NCI-H82 treated with DMSO at 0.1 percent for 48 hours (cell line): ENCODE measurements at regions not wholly inside any gene's neighbourhood (a gene's known extent, or its start where the extent isn't known, plus 50 kb on each side); places are given as distances from the start of the nearest gene placed in this dataset.
A peak's percentile ranks its signal among the peaks of the same experiment; 100 is the strongest.

ENCODE experiments used
- DNase-seq: peaks from one replicate; lab custom pipeline; 2025; ENCODE audit not compliant: unreplicated experiment; lab: John Stamatoyannopoulos, UW

DNA sequence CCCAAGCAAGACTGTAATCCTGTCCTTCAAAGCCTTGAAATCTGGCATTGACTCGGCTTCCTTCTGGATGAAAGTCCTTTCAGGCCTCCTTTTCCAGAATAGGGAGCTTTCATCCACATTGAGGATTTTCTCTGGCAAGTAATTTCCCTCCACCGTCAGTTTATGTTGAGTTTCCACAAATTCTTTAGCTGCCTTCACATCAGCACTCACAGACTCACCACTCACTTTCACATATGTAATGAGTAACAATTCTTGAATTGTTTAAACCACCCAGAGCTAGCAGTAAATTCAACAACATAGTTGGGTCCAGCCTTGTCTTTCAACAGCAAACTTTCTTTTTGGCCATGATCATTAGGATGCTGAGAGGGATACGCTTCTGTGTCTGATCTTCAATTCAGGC is 84.3 kb upstream of the PRDM11 start:
- DNase-seq: no peak

DNA sequence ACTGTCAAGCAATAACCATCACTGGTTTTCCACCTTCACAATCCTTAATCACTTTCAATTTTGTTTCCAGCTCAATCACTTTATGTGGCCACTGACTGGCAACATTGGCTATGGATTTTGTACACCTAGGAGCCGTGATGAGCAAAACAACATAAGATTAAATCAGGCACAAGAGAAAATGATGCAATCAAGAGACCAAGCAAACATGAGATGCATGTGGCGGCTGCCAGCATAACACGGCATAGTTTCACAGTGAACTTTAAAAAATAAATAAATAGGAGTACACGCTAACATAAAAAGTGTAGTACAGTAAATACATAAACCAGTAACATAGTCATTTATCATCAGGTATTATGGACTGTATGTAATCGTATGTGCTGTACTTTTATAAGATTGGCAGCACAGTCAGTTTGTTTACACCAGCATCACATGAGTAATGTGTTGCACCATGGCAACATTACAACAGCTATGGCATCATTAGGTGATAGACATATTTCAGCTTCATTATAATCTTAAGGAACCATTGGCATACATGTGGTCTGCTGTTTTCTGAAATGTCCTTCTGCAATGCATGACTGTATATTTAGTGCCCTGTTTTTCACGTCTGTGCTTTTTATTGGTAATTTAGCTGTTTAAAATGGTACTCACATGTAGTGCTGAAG is 83.3 kb upstream of the PRDM11 start:
- DNase-seq: no peak

DNA sequence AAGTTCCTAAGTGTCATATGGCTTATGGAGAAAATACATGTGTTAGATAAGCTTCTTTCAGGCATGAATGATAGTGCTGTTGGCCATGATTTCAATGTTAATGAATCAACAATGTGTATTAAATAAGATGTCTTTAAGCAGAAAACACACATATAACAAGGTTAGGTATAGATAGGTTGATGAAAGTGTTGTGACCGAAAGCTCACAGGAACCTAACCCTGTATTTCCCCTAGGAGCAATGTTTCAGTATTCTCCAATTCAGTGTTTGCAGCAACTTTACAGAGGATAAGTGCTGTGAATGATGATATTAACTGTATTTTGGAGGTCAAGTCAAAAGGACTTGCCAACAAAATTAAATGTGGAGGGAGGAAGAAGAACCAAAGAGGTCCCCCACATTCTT is 82.8 kb upstream of the PRDM11 start:
- no peak for DNase-seq

DNA sequence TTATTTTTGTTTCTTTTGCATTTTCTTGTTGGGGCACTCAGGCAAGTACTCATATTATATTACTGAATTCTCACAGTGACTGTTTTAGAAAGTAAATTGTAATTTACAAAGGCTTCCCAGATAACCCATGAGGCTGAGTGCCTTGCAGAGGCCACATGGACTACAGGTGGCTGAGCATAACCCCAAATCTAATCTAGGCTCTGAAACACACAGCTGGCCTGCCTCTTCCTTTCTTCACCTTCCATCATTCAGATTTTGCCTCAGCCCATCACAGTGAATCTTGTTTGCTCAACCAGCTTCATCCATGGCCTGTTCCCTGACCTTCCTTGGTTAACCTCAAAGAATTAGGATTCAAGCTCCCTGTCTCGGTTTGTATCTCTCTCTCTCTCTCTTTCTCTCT is 78.5 kb upstream of the PRDM11 start:
- no peak for DNase-seq

DNA sequence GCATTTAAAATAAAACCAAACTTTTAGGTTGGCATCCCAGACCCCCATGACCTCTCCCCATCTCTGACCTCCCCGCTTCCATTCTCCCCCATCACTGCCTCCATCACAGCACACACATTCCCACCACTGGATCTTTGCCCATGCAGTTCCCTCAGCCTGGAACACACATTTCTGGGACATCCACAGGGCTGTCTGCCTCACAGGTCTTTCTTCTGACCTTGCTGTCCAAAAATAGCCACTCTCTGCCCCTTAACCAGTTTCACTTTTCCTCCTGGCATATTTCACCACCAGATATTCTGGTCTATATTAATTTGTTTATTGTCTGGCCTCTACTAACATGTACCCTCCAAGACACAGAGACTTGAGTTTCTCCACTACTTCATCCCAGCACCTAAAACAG is 75.2 kb upstream of the PRDM11 start:
- DNase-seq: no peak

DNA sequence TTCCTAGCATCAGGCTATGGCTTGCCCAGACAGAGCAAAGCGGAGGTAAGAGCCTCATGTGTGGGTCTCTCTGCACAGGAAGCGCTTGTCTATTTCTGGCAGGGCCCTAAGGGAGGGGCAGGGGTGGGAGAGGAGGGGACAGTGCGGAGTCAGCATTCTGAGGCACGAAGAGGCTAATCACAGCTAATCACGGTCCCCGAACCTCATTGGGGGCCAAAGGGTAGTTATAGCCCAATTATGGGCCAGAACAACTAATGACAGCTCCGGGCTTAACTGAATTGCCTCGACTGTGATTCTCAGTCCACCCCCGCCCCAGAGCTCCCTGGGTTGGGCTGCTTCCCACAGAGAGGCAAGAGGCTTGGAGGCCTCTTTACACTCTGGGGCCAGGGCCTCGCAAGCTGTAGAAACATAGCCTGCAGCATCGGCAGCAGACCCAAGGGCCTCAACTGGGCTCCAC is 72.7 kb upstream of the PRDM11 start:
- no peak for DNase-seq

DNA sequence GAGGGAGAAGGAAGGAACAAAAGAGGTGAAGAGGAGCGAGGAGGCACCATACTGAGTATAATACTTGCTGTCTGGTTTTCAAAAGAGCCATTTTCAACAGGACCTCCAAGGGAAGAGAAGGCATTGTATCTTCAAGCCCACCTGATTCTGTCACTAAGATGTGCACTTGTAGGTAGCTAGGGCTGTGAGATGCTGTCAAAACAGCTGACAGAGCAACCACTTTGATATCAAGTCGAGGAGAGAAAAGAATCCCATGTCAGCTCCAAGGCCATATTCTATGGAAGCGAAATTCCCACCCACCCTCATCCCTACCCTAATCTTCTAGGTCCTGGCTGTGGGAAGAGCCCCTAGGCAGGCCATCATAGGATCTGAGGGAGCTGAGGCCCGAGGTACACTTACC is 70.9 kb upstream of the PRDM11 start:
- no peak for DNase-seq

DNA sequence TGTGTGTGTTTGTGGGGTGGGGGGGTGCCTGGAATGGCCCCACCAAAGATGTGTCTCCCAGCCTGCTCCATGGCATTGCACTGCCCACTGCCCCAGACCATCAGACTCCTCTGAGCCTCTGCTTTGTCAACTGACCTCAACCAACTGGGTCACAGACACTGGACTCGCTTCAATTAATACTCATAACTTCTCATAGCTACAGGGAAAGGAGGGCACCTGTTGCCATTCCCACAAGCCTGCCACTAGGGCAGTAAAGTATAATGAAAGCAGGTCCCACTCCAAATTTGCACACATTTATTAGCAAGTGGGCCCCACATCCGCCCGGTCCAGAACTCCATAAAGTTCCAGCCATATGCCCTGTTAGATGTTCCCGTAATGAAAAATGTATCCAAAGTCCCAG is 70.5 kb upstream of the PRDM11 start:
- no peak for DNase-seq

DNA sequence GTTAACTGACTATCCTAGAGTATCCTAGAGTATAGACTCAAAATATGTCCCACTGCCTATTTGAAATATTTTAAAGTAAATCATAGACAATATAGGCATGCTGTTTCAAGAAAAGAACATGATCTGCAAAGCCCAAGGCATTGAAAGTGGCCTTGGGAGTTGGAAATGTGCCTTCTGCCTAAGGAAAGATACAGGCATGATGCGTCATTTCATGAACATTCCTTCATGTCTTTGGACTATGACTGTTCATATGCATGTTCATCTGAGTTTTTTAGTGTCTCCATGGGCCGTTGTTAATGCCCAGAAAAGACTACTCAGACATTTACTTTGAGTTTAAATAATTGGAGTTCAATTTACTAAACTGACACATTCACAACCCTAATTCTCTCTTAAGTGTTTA is 69.7 kb upstream of the PRDM11 start:
- DNase-seq: no peak

DNA sequence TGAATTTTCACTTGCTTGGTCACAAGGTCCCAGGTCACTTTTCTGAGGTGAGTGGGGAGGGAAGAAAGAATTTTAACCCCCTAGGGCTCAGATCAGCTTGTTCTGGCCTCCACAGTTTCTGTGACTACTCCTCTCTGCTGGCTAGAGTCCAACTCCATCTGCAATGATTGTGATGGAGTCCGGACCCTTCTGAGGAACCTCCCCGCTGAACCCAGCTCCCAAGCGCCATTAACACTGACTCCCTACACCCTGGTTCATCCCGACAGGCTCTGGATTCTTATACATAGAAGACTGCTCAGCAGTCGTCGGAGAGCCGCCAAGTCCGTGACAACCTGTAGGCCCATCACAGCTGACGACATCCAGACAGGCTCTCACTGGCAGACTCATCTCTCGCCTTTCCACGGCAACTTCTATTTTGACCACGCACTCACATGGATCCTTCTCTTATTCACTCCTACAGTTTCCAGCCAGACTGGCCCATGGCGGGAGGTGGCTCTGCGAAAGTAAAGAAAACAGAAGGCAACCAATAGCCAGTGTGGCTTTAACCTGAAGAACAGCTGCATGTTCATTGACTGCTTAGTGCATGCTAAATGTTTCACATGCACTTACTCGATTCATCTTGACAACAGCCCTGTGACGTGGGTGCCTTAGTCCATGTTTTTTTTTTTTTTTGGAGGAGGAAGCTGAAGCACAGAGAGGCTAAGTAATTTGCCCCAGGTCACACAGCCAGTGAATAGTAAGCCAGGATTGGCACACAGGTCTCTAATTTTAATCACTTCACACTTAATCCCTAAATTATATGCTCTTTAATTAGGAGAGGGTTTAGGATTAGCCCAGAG is 68.0 kb upstream of the PRDM11 start:
- no peak for DNase-seq

DNA sequence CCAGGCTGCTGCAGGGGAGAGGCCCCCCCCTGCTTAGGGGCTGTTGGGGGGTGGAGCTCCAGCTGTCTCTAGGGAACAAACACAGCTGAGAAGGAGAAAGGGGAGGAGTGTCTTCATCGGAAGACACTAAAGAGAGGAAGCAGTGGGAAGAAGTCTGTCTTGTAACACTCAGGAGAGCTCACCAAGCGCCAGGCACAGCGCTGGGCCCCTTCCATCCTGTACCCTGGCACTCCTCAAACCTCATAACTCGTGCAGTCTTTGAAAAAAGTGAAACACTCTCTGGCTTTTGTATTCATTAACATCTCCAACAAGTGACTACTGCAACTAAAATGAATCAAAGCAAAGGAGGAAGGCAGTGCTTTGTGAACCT is 67.4 kb upstream of the PRDM11 start:
- peak; percentile 93 for DNase-seq

DNA sequence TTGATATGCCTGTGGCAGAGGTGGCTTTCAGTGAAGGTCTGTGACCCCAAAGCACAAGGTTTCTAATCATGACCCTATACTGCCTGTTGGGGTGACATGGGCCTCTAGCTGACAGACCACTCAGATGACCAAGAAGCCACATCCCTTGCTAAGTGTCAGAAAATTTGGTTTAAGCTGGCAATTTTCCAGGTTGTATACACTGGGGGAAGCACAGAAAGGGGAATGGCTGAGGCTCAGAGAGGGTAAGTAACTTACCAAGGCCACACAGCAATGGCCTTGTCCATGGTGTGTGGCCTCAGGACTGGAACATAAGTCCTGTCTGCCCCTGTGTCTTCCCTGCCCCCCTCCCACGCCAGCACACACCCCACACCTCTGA is 66.9 kb upstream of the PRDM11 start:
- DNase-seq: no peak

DNA sequence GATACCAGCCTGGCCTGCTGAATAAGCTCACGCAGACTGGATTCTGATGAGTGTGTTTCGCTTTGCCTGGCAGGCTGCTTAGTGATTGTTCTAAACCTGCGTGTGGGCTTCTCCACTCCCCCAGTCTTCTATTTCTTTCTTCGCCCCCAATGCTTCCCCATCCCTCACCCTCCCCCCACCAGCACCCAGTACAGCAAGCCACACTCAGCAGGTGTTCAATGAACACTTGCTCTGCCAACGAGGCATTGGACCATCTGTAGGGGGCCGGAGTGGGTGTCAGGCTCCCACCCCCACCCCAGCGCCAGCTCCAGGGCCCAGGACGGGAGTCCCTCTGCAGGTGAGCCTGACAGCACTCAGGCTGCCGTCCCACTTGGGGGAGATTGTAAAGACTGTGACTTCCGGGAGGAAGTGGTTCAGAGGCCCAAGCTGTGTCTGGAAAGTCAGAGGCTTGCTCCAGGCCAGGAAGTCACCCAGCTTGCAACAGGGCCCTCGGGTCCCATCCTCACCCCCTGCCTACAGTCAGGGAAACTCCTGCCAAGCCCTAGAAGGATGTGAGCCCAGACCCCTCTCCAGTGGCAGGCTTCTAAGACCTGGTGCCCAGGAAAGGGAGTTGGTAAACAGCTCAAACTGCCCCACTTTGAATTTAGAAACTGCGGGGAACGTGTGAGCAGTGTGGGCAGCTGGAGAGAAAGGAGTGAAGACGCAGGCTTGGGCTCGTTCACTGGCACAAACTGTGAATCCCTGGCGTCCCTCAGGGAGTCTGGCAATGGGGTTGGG is 66.3 kb upstream of the PRDM11 start:
- DNase-seq: no peak

DNA sequence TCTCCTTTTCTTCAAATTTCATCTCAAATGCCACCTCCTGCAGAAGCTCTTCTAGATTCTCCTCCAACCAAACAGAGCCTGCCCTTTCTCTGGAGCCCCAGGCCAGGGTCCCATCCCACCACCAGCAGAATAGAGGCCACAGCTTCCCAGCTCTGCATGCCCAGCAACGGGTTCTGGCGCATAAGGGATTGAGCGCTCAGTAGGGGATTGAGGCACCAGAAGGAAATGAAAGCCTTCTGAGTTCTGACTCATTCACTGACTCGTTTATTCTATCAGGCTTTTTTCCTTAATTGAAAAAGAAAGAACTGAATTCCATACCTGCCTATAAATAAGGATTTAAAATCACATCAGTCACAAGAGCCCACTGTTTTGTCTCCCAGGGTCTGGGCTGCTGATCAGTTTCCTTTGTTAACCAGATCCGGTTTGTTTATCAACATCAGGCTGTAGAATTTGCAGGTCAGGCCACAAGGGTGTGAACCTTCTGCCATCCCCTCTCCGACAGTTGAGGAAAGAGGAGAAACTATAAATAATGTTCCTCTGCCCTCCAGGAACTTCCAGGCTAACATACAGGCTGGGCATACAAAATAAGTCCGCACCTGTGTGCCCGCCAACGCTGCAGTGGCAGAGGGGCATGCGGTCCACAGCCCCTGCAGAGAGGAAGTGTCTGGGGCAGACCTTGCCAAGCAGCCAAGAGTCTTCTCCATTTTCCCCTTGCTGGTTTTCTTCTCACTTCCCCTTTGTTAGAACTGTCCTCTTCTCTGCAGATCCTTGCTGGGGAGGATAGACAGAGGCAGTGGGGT is 63.5 kb upstream of the PRDM11 start:
- no peak for DNase-seq

DNA sequence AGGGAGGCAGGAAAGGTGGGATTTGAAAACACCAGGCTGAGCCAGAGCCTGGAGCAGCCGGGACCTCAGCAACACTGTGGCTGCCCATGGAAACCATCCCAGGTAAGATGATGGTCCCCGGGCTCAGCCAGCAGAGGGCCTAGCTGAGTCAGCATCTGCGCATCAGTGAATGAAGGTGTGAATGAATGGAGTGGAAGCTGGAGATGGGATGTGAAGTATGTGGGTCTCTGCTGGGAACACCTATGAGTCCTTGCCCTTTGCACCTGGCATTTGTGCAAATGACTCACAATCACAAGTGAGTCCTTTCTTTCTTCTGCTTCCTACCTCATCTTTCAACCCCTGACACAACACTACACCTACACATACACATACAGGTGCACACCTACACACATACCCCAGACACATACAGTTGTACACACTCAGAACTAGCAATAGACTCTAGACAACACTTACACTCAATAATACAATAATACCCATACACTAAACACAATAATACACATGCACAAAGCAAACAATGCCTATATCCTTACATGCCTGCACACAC is 62.8 kb upstream of the PRDM11 start:
- no peak for DNase-seq

DNA sequence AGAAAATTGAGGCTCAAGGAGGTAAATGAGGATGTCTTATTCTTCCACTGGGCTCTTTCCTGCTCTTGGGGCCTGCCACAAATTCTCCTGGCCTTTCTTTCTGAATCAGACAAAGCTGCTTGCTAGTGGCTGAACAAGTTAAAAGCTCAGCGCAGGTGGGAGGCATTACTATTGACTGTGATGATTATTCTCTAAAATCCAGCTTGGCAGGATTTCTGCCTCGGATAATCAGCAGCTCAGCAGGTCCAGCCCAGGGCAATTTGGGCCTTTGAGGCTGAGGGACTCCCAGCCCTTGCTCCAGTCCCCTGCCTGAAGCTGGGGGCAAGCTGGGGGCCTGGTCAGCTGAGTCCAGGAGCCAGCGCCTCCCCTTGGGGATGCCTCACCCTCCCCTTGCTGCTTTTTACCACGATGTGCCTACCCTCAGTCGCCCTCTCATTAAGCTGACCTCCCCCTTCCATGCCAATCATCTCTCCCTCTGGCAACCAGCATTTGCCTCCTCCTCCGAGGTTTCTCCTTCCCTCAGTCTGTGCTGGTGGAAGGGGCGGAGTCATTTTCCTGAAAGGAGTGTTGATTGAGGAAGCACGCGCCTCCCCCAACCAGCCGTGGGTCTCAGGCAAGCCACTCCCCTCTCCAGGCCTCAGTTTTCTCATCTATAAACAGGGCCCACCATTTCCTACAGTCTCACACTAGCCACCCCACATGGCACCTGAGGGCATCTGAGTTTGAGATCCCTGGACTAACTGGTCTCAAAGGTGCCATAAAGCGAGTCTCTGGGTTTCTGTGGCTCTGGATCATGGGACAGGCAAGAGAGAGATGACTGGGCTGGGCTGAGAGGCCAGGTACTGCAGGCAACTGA is 60.6 kb upstream of the PRDM11 start:
- DNase-seq: no peak

DNA sequence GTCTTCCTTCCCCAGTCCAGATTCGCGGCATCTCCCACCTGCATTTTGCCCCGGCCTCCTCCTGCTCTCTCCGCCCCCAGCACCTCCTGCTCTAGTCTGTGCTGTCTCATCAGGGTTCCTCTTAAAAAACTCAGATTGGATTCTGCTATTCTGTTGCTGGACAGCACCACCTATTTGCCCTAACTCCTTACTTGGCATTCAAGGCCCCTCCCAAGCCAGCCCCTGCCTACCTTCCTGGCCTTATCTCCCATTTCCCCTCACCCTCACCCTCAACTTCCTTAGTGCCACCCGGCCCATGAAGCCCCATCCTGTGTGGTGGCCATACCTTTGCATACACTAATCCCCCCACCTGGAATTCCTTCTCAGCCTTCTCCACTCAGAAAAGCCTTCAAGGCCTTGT is 59.9 kb upstream of the PRDM11 start:
- no peak for DNase-seq

DNA sequence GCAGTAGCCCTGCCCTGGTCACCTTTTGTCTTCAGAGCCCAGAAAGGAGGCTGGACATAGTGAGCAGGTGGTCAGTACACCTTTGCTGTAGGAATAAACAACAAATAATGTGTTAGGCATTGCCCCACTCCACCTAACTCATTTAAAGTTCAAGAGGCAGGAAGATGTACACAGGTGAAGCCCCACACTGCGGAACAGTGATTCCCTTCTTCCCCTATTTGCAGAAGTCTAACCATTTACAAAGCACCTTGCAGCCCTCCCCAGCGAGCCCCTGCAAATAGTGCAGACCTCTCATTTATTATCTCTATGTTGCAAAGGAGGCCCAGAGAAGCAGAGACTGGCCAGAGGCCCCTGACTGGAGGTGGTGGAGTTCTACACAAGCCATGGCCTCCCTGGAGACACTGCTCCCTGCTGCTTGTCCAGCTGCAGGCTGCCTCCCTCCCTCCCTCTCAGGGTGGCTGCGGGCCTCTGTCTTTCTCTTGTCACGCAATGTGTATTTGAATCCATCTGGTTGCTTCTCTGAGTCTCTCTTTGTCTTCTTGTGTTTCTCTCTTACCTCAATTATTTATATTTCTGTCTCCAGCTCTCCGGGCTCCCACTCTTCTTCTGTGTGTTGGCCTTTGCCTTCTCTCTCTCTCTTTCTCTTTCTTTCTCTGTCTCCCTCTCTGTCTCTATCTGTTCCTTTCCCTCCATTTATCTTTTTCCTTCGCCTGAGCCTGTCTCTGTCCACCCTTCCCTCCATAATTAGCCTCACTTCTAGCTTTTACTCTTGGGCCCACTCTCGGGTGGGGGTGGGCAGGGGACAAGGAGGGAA is 59.1 kb upstream of the PRDM11 start:
- DNase-seq: no peak

DNA sequence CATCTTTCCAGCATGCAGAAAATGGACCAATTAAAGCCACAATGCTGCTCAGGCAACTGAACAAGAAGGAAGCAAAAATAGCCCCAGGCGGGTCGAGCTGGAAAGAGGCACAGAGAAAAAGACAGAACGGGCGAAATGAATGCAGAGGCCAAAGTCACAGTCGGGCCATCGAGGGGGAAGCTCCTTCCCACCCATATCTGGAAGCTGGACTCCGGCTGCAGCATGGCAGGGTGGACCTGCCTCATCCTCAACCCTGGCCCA is 58.6 kb upstream of the PRDM11 start:
- no peak for DNase-seq
